ENCODE measurements at regions not wholly inside any gene's neighbourhood (a gene's known extent, or its start where the extent isn't known, plus 50 kb on each side); places are given as distances from the start of the nearest gene placed in this dataset.
A peak's percentile ranks its signal among the peaks of the same experiment; 100 is the strongest.

GRCh38 chr4:95987851-95988250 is 148.0 kb downstream of the PDHA2 start:
- DNase-seq (ENCODE audit: low spot score) = no peak

GRCh38 chr4:95998311-95998710 is 158.4 kb downstream of the PDHA2 start:
- DNase-seq (ENCODE audit: low spot score) = no peak

GRCh38 chr4:96003951-96004740 is 164.3 kb downstream of the PDHA2 start:
- peak; percentile 91 for DNase-seq (ENCODE audit: low spot score)

GRCh38 chr4:96009427-96010119 is 169.7 kb downstream of the PDHA2 start:
- DNase-seq (ENCODE audit: low spot score) = no peak

- DNase-seq (ENCODE audit: low spot score) = no peak
These were observed 172.8 kb downstream of the PDHA2 start for GRCh38 chr4:96012687-96013086.

GRCh38 chr4:96016634-96017299 is 176.9 kb downstream of the PDHA2 start:
- peak; percentile 22 for DNase-seq (ENCODE audit: low spot score)

GRCh38 chr4:96025011-96025410 is 185.1 kb downstream of the PDHA2 start:
- DNase-seq (ENCODE audit: low spot score) = no peak

GRCh38 chr4:96035727-96036126 is 195.8 kb downstream of the PDHA2 start:
- DNase-seq (ENCODE audit: low spot score) = peak; percentile 92

- DNase-seq (ENCODE audit: low spot score) = no peak
These were observed 196.9 kb downstream of the PDHA2 start for GRCh38 chr4:96036781-96037180.

GRCh38 chr4:96037705-96038104 is 197.8 kb downstream of the PDHA2 start:
- no peak for DNase-seq (ENCODE audit: low spot score)

- DNase-seq (ENCODE audit: low spot score) = no peak
These were observed 199.3 kb downstream of the PDHA2 start for GRCh38 chr4:96039217-96039616.

- no peak for DNase-seq (ENCODE audit: low spot score)
These were observed 200.0 kb downstream of the PDHA2 start for GRCh38 chr4:96039803-96040436.

GRCh38 chr4:96044971-96045370 is 205.1 kb downstream of the PDHA2 start:
- DNase-seq (ENCODE audit: low spot score) = no peak

- no peak for DNase-seq (ENCODE audit: low spot score)
These were observed 212.9 kb downstream of the PDHA2 start for GRCh38 chr4:96052827-96053226.

GRCh38 chr4:96056346-96056934 is 216.5 kb downstream of the PDHA2 start:
- no peak for DNase-seq (ENCODE audit: low spot score)

- no peak for DNase-seq (ENCODE audit: low spot score)
These were observed 223.7 kb downstream of the PDHA2 start for GRCh38 chr4:96063639-96064038.

- DNase-seq (ENCODE audit: low spot score) = no peak
These were observed 233.6 kb downstream of the PDHA2 start for GRCh38 chr4:96073461-96073860.

GRCh38 chr4:96092151-96092705 is 252.3 kb downstream of the PDHA2 start:
- no peak for DNase-seq (ENCODE audit: low spot score)

- no peak for DNase-seq (ENCODE audit: low spot score)
These were observed 253.2 kb downstream of the PDHA2 start for GRCh38 chr4:96093057-96093456.

- DNase-seq (ENCODE audit: low spot score) = no peak
These were observed 253.7 kb downstream of the PDHA2 start for GRCh38 chr4:96093563-96093962.

- no peak for DNase-seq (ENCODE audit: low spot score)
These were observed 254.3 kb downstream of the PDHA2 start for GRCh38 chr4:96094183-96094582.
